H4 (cell line): ENCODE measurements at regions not wholly inside any gene's neighbourhood (a gene's known extent, or its start where the extent isn't known, plus 50 kb on each side); places are given as distances from the start of the nearest gene placed in this dataset.
"Not testable (repeated sequence)": the region's sequence is repeated elsewhere in the genome, so short reads cannot be mapped to it uniquely, and the experiment has no call there.

Experiments used
- DNase-seq: peaks from one replicate; pipeline ENCODE4 v3.0.0-alpha.2; 2015; ENCODE audit warnings: low spot score

- DNase-seq: no peak
These were observed 254.6 kb upstream of the GK2 start for GRCh38 chr4:79662651-79663050.

- DNase-seq: no peak
These were observed 253.2 kb upstream of the GK2 start for GRCh38 chr4:79661196-79661595.

GRCh38 chr4:79659308-79659870 lies 251.4 kb upstream of the GK2 start:
- not testable (repeated sequence) for DNase-seq

GRCh38 chr4:79657379-79657778 lies 249.4 kb upstream of the GK2 start:
- no peak for DNase-seq

DNA sequence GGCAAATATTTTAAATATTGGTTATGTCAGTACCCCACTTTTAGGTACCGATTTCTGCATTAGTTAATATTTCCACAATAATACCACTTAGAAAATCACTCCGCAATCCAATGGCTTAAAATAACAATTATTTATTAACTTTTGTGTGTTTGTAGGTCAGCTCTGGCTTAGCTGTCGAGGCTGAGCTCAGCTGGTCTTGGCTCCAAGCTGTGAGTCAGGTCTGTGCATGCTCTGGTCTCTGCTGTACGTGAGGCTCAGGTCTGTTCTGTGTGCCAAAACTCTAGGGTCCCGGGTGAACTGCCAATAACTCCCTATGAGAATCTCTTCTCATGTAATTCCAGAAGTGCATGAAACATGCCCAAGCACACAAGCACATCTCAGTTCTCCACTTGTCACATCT lies 245.8 kb upstream of the GK2 start:
- no peak for DNase-seq

DNA sequence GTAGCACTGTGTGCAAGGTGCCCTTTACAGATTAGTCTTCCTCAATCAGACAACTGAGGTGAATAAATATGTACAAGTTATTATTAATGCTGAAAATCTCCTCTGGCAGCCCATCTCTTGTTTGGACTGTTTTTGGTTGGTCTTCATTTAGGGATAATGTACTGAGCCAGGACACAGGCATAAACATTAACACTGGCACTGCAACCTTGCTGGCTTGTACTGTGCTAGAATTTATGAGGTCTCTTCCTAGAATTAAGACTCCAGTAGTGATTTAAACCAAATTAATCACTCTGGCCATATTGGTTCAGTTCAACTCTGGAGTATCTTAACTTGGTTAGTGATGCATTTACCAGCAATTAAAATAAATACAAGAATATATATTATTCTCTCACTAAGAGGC lies 244.7 kb upstream of the GK2 start:
- no peak for DNase-seq

GRCh38 chr4:79652232-79652631 lies 244.2 kb upstream of the GK2 start:
- DNase-seq: peak; percentile 23

GRCh38 chr4:79651456-79651855 lies 243.4 kb upstream of the GK2 start:
- peak; percentile 9 for DNase-seq

- DNase-seq: peak; percentile 70
These were observed 242.9 kb upstream of the GK2 start for GRCh38 chr4:79650794-79651431.

- no peak for DNase-seq
These were observed 242.2 kb upstream of the GK2 start for GRCh38 chr4:79650217-79650616.

- no peak for DNase-seq
These were observed 237.9 kb upstream of the GK2 start for GRCh38 chr4:79645942-79646341.

DNA sequence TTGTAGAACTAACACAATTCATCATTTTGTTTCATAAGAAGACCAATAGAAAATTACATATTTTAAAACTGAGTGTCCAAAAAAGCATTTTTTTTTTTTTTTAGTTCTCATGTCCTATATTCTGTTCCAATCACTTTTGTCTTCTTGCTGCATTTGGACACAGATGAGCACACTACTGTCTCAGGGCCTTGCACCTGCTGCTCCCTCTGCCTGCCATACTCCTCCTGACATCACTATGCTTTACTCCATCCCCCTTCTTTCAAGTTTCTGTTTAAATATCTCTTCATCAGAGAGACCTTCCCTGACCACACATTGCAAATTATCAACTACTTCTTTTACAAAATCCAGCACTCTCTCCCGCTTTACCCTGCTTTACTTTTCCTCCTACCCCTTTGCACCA lies 230.7 kb upstream of the GK2 start:
- no peak for DNase-seq

GRCh38 chr4:79636991-79637390 lies 229.0 kb upstream of the GK2 start:
- DNase-seq: no peak

DNA sequence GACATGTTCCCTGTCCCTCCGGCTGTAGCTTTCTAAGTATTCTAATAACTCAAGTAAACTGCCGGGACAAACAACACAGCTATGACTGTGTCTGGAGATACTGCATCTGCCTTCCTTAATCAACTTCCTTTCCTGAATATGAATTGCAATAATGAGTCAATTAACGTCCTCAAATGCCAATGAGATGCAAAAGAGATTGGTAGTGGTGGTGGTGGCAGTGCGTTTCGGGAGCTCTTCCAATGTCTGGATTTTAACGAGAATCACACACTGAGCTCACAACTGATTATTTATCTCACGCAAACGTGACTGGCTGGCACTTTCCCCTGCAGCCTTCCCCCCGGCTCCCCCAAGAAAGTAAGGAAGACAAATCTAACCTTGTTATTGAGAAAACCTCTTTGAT lies 226.1 kb upstream of the GK2 start:
- no peak for DNase-seq

DNA sequence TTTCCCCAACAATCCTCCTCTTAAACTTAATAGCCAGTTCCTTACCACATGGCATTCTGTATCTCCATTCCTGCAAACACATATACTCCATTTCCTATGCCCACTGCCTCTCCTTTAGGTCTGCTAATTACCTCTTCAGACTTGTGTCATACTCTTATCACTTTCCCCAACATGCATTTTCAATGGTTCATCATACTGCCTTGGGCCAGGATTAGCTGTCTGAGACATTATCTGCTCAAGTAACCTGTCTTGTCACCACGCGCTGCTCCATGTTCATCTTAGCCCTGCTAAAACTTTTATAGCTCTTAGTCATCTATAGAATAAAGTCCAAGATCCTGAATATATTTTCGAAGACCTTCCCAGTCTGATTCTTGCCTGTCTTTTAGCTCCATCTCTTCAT lies 224.1 kb upstream of the GK2 start:
- DNase-seq: no peak

- DNase-seq: no peak
These were observed 218.6 kb upstream of the GK2 start for GRCh38 chr4:79626611-79627010.

GRCh38 chr4:79626101-79626500 lies 218.1 kb upstream of the GK2 start:
- no peak for DNase-seq

DNA sequence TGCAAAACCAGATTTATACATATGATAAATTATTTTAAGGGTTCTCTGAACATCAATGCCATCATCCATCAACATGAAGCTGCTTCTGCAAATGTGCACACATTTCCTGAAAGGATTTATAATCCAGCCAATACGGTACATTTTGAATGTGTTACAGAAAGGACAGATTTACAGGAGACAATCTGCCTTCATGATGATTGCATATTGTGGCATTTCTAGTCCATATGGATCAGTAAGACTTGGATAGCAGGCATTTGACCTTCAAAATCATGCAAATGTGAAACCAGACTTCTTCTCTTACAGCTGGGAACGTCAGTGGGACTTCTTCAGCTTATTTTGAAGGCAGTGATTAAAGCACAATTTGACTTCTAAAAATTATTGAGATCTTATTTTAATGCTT lies 217.3 kb upstream of the GK2 start:
- DNase-seq: no peak

GRCh38 chr4:79623021-79623870 lies 215.2 kb upstream of the GK2 start:
- DNase-seq: no peak

DNA sequence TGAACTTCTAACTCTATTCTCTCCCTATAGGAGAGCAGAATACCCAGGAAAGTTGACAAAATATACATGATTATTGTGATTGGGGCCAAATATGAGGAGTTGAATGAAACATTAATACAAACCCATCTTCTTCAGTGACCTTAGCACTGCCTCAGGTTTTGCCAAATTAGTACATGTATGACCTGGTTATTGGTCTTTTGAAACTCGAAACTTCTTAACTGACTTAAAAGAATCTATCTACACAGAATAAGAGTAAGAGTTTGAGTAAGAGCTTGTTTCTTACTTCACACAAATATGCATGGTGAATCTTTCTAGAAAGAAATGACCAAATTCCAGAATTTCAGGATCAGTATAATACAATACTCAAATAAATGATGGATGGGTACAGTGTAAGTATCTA lies 213.0 kb upstream of the GK2 start:
- no peak for DNase-seq

DNA sequence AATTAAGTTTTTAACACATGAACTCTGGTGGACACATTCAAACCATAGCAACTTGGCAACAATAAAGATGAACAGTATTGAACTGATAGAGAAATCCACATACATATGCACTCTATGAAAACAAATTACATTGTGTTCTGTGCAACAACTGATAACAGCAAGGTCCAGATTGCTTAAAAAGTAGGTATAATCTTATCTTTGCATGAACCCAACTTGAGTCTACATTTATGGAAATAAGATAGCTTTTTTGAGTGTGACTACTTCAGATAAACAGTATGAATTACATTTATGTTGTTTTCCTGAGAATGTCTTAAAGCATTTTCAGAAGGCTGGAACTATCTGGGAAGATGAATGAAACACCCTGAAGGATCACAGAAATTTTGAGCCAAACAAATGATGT lies 212.6 kb upstream of the GK2 start:
- DNase-seq: no peak

- no peak for DNase-seq
These were observed 205.4 kb upstream of the GK2 start for GRCh38 chr4:79613269-79613935.

- DNase-seq: no peak
These were observed 203.0 kb upstream of the GK2 start for GRCh38 chr4:79611026-79611425.
